ENCODE measurements at regions not wholly inside any gene's neighbourhood (a gene's known extent, or its start where the extent isn't known, plus 50 kb on each side); places are given as distances from the start of the nearest gene placed in this dataset.

GRCh38 chr16:17619261-17619660 is 148.5 kb upstream of the XYLT1 start:
- Histone ChIP-seq H3K27ac (ENCODE audit: low read depth, low read length) (no peak overlapping the region), H3K4me3 (ENCODE audit: low read length) (no peak overlapping the region), H3K36me3 (ENCODE audit: control insufficient read depth, insufficient read depth, low read length) (no peaks in the 10 kb centered on the region), H3K4me1 (ENCODE audit: control insufficient read depth, insufficient read depth, low read length) (no peaks in the 10 kb centered on the region), H3K9ac (ENCODE audit: low read length) (no peak overlapping the region), H3K27me3 (ENCODE audit: control insufficient read depth, insufficient read depth, low read length) (no peaks in the 10 kb centered on the region)

- H3K27me3 ChIP-seq (ENCODE audit: control insufficient read depth, insufficient read depth, low read length) = no peaks in the 10 kb centered on the region
- no peaks in the 10 kb centered on the region for H3K36me3 ChIP-seq (ENCODE audit: control insufficient read depth, insufficient read depth, low read length)
- no peak overlapping the region for H3K4me3 ChIP-seq (ENCODE audit: low read length)
- no peaks in the 10 kb centered on the region for H3K4me1 ChIP-seq (ENCODE audit: control insufficient read depth, insufficient read depth, low read length)
- no peak overlapping the region for H3K27ac ChIP-seq (ENCODE audit: low read depth, low read length)
- H3K9ac ChIP-seq (ENCODE audit: low read length) = no peak overlapping the region
Observed at GRCh38 chr16:17617021-17617552, 146.3 kb upstream of the XYLT1 start.

- Histone ChIP-seq H3K27ac (ENCODE audit: low read depth, low read length) (no peak overlapping the region), H3K36me3 (ENCODE audit: control insufficient read depth, insufficient read depth, low read length) (no peaks in the 10 kb centered on the region), H3K4me1 (ENCODE audit: control insufficient read depth, insufficient read depth, low read length) (no peaks in the 10 kb centered on the region), H3K4me3 (ENCODE audit: low read length) (no peak overlapping the region), H3K27me3 (ENCODE audit: control insufficient read depth, insufficient read depth, low read length) (no peaks in the 10 kb centered on the region), H3K9ac (ENCODE audit: low read length) (no peak overlapping the region)
Observed at GRCh38 chr16:17612336-17612735, 141.6 kb upstream of the XYLT1 start.

- no peak overlapping the region for H3K4me3 ChIP-seq (ENCODE audit: low read length)
- no peak overlapping the region for H3K9ac ChIP-seq (ENCODE audit: low read length)
- H3K36me3 ChIP-seq (ENCODE audit: control insufficient read depth, insufficient read depth, low read length) = no peaks in the 10 kb centered on the region
- no peaks in the 10 kb centered on the region for H3K4me1 ChIP-seq (ENCODE audit: control insufficient read depth, insufficient read depth, low read length)
- no peak overlapping the region for H3K27ac ChIP-seq (ENCODE audit: low read depth, low read length)
- no peaks in the 10 kb centered on the region for H3K27me3 ChIP-seq (ENCODE audit: control insufficient read depth, insufficient read depth, low read length)
Observed at GRCh38 chr16:17607609-17608008, 136.8 kb upstream of the XYLT1 start.

GRCh38 chr16:17607075-17607509 is 136.3 kb upstream of the XYLT1 start:
- H3K27me3 ChIP-seq (ENCODE audit: control insufficient read depth, insufficient read depth, low read length) = no peaks in the 10 kb centered on the region
- no peak overlapping the region for H3K4me3 ChIP-seq (ENCODE audit: low read length)
- no peaks in the 10 kb centered on the region for H3K4me1 ChIP-seq (ENCODE audit: control insufficient read depth, insufficient read depth, low read length)
- no peak overlapping the region for H3K27ac ChIP-seq (ENCODE audit: low read depth, low read length)
- no peak overlapping the region for H3K9ac ChIP-seq (ENCODE audit: low read length)
- H3K36me3 ChIP-seq (ENCODE audit: control insufficient read depth, insufficient read depth, low read length) = no peaks in the 10 kb centered on the region

GRCh38 chr16:17606460-17606859 is 135.7 kb upstream of the XYLT1 start:
- Histone ChIP-seq H3K9ac (ENCODE audit: low read length) (no peak overlapping the region), H3K27me3 (ENCODE audit: control insufficient read depth, insufficient read depth, low read length) (no peaks in the 10 kb centered on the region)

GRCh38 chr16:17605784-17606183 is 135.0 kb upstream of the XYLT1 start:
- H3K4me3 ChIP-seq (ENCODE audit: low read length) = no peak overlapping the region
- no peak overlapping the region for H3K27ac ChIP-seq (ENCODE audit: low read depth, low read length)
- H3K4me1 ChIP-seq (ENCODE audit: control insufficient read depth, insufficient read depth, low read length) = no peaks in the 10 kb centered on the region
- no peaks in the 10 kb centered on the region for H3K36me3 ChIP-seq (ENCODE audit: control insufficient read depth, insufficient read depth, low read length)
- no peaks in the 10 kb centered on the region for H3K27me3 ChIP-seq (ENCODE audit: control insufficient read depth, insufficient read depth, low read length)
- H3K9ac ChIP-seq (ENCODE audit: low read length) = no peak overlapping the region

More at GRCh38 chr16:17606460-17606859, 135.7 kb upstream of the XYLT1 start:
- Histone ChIP-seq H3K4me1 (ENCODE audit: control insufficient read depth, insufficient read depth, low read length) (no peaks in the 10 kb centered on the region), H3K27ac (ENCODE audit: low read depth, low read length) (no peak overlapping the region), H3K4me3 (ENCODE audit: low read length) (no peak overlapping the region), H3K36me3 (ENCODE audit: control insufficient read depth, insufficient read depth, low read length) (no peaks in the 10 kb centered on the region)

- H3K4me1 ChIP-seq (ENCODE audit: control insufficient read depth, insufficient read depth, low read length) = no peaks in the 10 kb centered on the region
- no peaks in the 10 kb centered on the region for H3K36me3 ChIP-seq (ENCODE audit: control insufficient read depth, insufficient read depth, low read length)
- no peak overlapping the region for H3K9ac ChIP-seq (ENCODE audit: low read length)
- H3K4me3 ChIP-seq (ENCODE audit: low read length) = no peak overlapping the region
- H3K27me3 ChIP-seq (ENCODE audit: control insufficient read depth, insufficient read depth, low read length) = no peaks in the 10 kb centered on the region
- no peak overlapping the region for H3K27ac ChIP-seq (ENCODE audit: low read depth, low read length)
Observed at GRCh38 chr16:17603626-17604025, 132.9 kb upstream of the XYLT1 start.

GRCh38 chr16:17602678-17603077 is 131.9 kb upstream of the XYLT1 start:
- H3K27me3 ChIP-seq (ENCODE audit: control insufficient read depth, insufficient read depth, low read length) = no peaks in the 10 kb centered on the region

GRCh38 chr16:17598968-17599367 is 128.2 kb upstream of the XYLT1 start:
- no peak overlapping the region for H3K9ac ChIP-seq (ENCODE audit: low read length)
- no peaks in the 10 kb centered on the region for H3K4me1 ChIP-seq (ENCODE audit: control insufficient read depth, insufficient read depth, low read length)
- H3K4me3 ChIP-seq (ENCODE audit: low read length) = no peak overlapping the region
- H3K36me3 ChIP-seq (ENCODE audit: control insufficient read depth, insufficient read depth, low read length) = no peaks in the 10 kb centered on the region
- no peaks in the 10 kb centered on the region for H3K27me3 ChIP-seq (ENCODE audit: control insufficient read depth, insufficient read depth, low read length)
- H3K27ac ChIP-seq (ENCODE audit: low read depth, low read length) = no peak overlapping the region

More at GRCh38 chr16:17602678-17603077, 131.9 kb upstream of the XYLT1 start:
- Histone ChIP-seq H3K9ac (ENCODE audit: low read length) (no peak overlapping the region), H3K4me1 (ENCODE audit: control insufficient read depth, insufficient read depth, low read length) (no peaks in the 10 kb centered on the region), H3K27ac (ENCODE audit: low read depth, low read length) (no peak overlapping the region), H3K4me3 (ENCODE audit: low read length) (no peak overlapping the region), H3K36me3 (ENCODE audit: control insufficient read depth, insufficient read depth, low read length) (no peaks in the 10 kb centered on the region)

GRCh38 chr16:17591655-17592405 is 121.1 kb upstream of the XYLT1 start:
- Histone ChIP-seq H3K4me3 (ENCODE audit: low read length) (no peak overlapping the region), H3K27ac (ENCODE audit: low read depth, low read length) (no peak overlapping the region), H3K4me1 (ENCODE audit: control insufficient read depth, insufficient read depth, low read length) (no peaks in the 10 kb centered on the region), H3K9ac (ENCODE audit: low read length) (no peak overlapping the region), H3K27me3 (ENCODE audit: control insufficient read depth, insufficient read depth, low read length) (no peaks in the 10 kb centered on the region), H3K36me3 (ENCODE audit: control insufficient read depth, insufficient read depth, low read length) (no peaks in the 10 kb centered on the region)

- no peak overlapping the region for H3K9ac ChIP-seq (ENCODE audit: low read length)
- H3K4me1 ChIP-seq (ENCODE audit: control insufficient read depth, insufficient read depth, low read length) = no peaks in the 10 kb centered on the region
- no peaks in the 10 kb centered on the region for H3K27me3 ChIP-seq (ENCODE audit: control insufficient read depth, insufficient read depth, low read length)
- no peaks in the 10 kb centered on the region for H3K36me3 ChIP-seq (ENCODE audit: control insufficient read depth, insufficient read depth, low read length)
- H3K27ac ChIP-seq (ENCODE audit: low read depth, low read length) = no peak overlapping the region
- no peak overlapping the region for H3K4me3 ChIP-seq (ENCODE audit: low read length)
Observed at GRCh38 chr16:17590711-17591654, 120.2 kb upstream of the XYLT1 start.
